COLO668 (cell line): ENCODE measurements at regions not wholly inside any gene's neighbourhood (a gene's known extent, or its start where the extent isn't known, plus 50 kb on each side); places are given as distances from the start of the nearest gene placed in this dataset.

Experiments
- DNase-seq: peaks from one replicate; lab custom pipeline; 2025; ENCODE audit not compliant: unreplicated experiment; lab: John Stamatoyannopoulos, UW

DNA sequence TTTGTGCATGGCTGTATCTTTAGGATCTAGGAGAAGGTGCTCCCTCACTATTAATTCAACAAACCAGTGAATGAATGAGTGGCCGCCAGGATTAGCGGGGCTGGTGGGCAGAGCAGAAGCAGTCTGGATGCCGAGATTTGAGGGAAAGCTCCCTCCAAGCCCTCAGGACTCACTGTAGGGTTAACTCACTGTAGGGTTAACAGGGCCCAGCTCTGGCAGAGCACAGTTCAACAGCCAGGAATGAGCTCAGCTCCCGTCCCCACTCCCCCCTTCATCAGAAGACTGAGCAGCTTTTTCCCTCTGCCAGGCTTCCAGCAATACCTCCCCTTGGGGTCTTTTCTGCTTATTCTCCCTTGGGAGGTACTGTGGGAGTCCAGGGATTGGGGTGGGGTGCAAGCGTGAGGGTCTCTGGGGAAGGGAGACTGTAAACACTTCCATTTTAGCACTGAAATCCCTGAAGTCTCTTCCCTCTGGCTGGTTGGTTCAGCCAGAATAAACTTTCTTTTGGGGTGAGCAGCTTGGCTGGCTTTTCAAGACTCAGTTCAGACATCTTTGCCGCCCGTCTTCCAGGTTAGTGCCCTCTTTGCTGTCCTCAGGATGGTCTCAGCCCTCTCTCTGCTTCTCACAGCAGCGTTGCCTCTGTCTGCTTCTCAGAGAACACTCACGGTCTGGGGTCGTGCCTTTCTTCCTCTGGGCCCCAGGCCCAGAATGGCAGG is 53.7 kb upstream of the WSB1 start:
- no peak for DNase-seq

GRCh38 chr17:27240802-27241155 is 53.1 kb upstream of the WSB1 start:
- DNase-seq = no peak

DNA sequence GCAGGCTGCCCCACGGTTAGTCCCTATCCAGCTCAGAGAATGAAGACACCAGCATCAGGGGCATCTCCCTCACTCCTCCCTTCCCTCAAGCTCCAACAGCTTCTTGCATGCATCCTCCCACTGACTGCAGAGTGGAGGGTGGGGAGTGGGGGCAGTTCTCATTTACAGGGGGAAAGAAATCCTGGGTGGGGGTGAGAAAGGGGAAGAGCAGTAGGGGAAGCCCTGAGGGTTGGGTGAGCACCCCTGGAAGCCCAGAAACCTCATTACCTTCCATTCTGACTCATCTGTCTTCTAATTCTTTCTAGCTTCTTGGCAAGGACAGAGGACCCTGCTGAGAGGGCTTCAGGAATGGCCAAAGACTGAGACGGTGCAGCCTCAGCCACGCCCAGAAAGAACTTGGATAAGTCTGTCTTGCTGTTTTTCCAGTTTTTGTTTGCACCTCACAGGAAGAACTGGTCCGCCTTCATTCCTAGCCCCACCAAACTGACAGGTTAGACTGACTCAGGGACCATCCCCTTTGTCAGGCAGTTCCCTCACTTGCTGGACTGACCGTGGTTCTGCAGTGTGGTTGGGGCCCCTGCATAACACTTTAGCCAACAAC is 52.5 kb upstream of the WSB1 start:
- DNase-seq = no peak

DNA sequence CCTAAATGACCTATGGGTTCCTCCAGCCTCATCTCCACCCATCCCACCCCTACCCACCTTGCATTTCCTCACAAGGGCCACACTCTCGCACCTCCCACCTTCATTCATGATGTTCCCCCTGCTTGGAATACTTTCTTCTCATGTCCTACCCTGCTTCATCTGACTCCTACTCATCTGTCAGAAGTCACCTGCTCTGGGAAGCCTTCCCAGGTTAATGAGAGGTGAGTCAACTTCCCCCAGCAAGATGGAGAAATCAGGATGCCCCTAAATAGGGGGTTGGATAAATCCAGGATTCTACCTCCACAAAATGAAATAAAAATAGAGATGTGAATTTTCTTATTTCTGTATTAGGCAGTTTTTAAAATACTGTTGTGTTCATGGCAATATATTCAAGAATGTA is 51.0 kb upstream of the WSB1 start:
- no peak for DNase-seq

DNA sequence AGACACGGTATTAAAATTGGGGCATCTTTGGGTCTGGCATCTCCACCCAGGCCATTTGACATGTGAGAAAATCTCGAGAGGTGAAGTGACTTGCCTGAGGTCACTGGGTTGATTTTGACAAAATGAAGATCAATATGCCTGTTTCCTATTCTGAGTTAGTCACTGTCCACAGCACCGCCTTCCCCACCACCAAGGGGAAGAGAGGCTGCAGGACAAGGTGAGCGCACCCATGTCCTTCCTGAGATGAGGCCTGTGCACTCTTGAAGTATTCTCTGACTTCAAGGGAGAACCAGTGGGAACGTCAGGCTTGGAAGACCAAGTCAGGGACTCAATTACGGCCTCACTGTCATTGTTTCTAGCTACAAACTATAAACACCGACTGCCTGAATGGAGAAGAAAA is 49.9 kb upstream of the WSB1 start:
- no peak for DNase-seq
